PC-3 (cell line): ENCODE measurements at regions not wholly inside any gene's neighbourhood (a gene's known extent, or its start where the extent isn't known, plus 50 kb on each side); places are given as distances from the start of the nearest gene placed in this dataset.

Experiments used
- ATAC-seq: fragments of 200-7000 bp; cut with Tn5 transposase; 2 replicates; pipeline ENCODE4 v1.9.1; 2020; ENCODE audit warnings: mild to moderate bottlenecking, moderate library complexity
- BruUV-seq: library from RNA; stranded (reverse); fragments of 400-500 nt; replicated peaks from 2 replicates; lab custom pipeline; 2021; lab: Mats Ljungman, UMichigan
- CTCF ChIA-PET: fragments of 300-600 bp; sonication (Branson Sonifier 250); formaldehyde crosslinking; loops from one replicate; lab custom pipeline; 2022; ENCODE audit warnings: antibody characterized with exemption; lab: Charles Lee
- POLR2A ChIA-PET: fragments of 300-600 bp; sonication (Branson Sonifier 250); formaldehyde crosslinking; loops from one replicate; lab custom pipeline; 2022; ENCODE audit warnings: antibody characterized with exemption; ENCODE audit not compliant: unreplicated experiment; lab: Charles Lee
- DNase-seq: peaks from one replicate; pipeline ENCODE4 v3.0.0-alpha.2; 2015
- H2AFZ ChIP-seq: fragments of 300-600 bp; sonication (generic); 2 replicates; pipeline ENCODE4 v1.6.0; 2016; ENCODE audit warnings: antibody characterized with exemption, low read length
- H3F3A ChIP-seq: fragments of 300-600 bp; sonication (generic); one replicate; pipeline ENCODE4 v1.6.0; 2017; ENCODE audit warnings: antibody characterized with exemption, low read length, control low read depth, mild to moderate bottlenecking; ENCODE audit not compliant: unreplicated experiment
- H3K27ac ChIP-seq: fragments of 300-600 bp; sonication (generic); 2 replicates; pipeline ENCODE4 v1.5.1; 2016; ENCODE audit warnings: mild to moderate bottlenecking, low read length
- H3K27me3 ChIP-seq: fragments of 300-600 bp; sonication (generic); 2 replicates; pipeline ENCODE4 v1.6.1; 2016; ENCODE audit warnings: low read length, mixed read lengths
- H3K36me3 ChIP-seq: fragments of 300-600 bp; sonication (generic); 2 replicates; pipeline ENCODE4 v1.6.1; 2016; ENCODE audit warnings: low read depth, mixed run types, low read length, mixed read lengths
- H3K4me1 ChIP-seq: fragments of 300-600 bp; sonication (generic); 2 replicates; pipeline ENCODE4 v1.5.1; 2016; ENCODE audit warnings: low read length; ENCODE audit not compliant: insufficient read depth
- H3K4me2 ChIP-seq: fragments of 300-600 bp; sonication (generic); 2 replicates; pipeline ENCODE4 v1.6.0; 2016; ENCODE audit warnings: low read length
- H3K4me3 ChIP-seq: fragments of 300-600 bp; sonication (generic); 2 replicates; pipeline ENCODE4 v1.5.1; 2016; ENCODE audit warnings: mild to moderate bottlenecking, low read length, mixed read lengths
- H3K79me2 ChIP-seq: fragments of 300-600 bp; sonication (generic); 2 replicates; pipeline ENCODE4 v1.6.1; 2017; ENCODE audit warnings: low read length, mixed read lengths
- H3K9ac ChIP-seq: fragments of 300-600 bp; sonication (generic); 2 replicates; pipeline ENCODE4 v1.6.0; 2016; ENCODE audit warnings: mild to moderate bottlenecking, low read length
- H3K9me2 ChIP-seq: fragments of 300-600 bp; sonication (generic); replicated peaks from 2 replicates; pipeline ENCODE4 v1.6.1; 2016; ENCODE audit warnings: mixed run types, low read length, mixed read lengths
- H3K9me3 ChIP-seq: fragments of 300-600 bp; sonication (generic); 2 replicates; pipeline ENCODE4 v1.6.1; 2016; ENCODE audit warnings: low read length, mixed read lengths
- H4K20me1 ChIP-seq: fragments of 300-600 bp; sonication (generic); 2 replicates; pipeline ENCODE4 v1.6.1; 2016; ENCODE audit warnings: low read length, mixed read lengths
- EZH2 ChIP-seq: fragments of 300-600 bp; sonication (generic); IDR thresholded peaks from one replicate; pipeline ENCODE4 v1.6.1; 2017; ENCODE audit warnings: antibody characterized with exemption, mild to moderate bottlenecking, low read length; ENCODE audit not compliant: unreplicated experiment
- EZH2phosphoT487 ChIP-seq: fragments of 300-600 bp; sonication (generic); IDR thresholded peaks from 2 replicates; pipeline ENCODE4 v1.6.1; 2018; ENCODE audit warnings: mild to moderate bottlenecking, antibody characterized with exemption, low read length, borderline replicate concordance
- intact Hi-C: fragments of 100-400 bp; cut with micrococcal nuclease; formaldehyde crosslinking; loops from 2 replicates; pipeline ENCODE4 v1.9.0; 2023
- TF ChIP-seq, protein P1 (sequence below): fragments of 300-600 bp; sonication (generic); conservative IDR thresholded peaks from 2 replicates; pipeline ENCODE4 v1.5.1; 2017; ENCODE audit warnings: antibody characterized with exemption, low read depth, mild to moderate bottlenecking, low read length

DNA sequence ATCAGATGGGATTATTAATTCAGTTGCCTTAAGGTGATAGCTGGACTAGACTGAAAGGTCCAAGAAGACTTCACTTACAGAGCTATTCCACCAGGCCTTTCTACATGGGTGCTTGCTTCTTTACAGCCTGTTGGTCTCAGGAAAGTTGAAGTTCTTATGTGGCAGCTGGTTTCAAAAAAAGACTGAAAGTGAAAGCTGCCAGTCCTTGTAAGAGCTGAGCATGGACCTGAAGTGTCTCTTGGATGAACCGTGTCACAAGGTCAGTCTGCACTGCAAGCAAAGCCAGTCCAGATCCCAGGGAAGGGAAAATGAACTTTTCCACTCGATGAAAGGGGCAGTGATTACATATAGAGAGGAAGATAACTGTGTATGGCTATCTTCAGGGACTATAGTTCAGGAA lies 201.5 kb upstream of the LUZP2 start:
- Histone ChIP-seq H3K4me2 (no peak overlapping the region), H3K9me2 (no peaks in the 10 kb centered on the region), H3K9ac (no peak overlapping the region), H3K4me1 (no peaks in the 10 kb centered on the region), H2AFZ (no peak overlapping the region), H3K27me3 (no peaks in the 10 kb centered on the region), H3K36me3 (no peaks in the 10 kb centered on the region), H4K20me1 (no peaks in the 10 kb centered on the region), H3K4me3 (no peak overlapping the region), H3K9me3 (no peaks in the 10 kb centered on the region), H3F3A (no peaks in the 10 kb centered on the region), H3K79me2 (no peaks in the 10 kb centered on the region), H3K27ac (no peak overlapping the region)
- no peak for ATAC-seq
- no TSS peak for BruUV-seq
- no peak for DNase-seq
- intact Hi-C loops: no loop called here
- CTCF ChIA-PET: no interaction called here
- POLR2A ChIA-PET: no interaction called here
- TF ChIP-seq, protein P1, sequence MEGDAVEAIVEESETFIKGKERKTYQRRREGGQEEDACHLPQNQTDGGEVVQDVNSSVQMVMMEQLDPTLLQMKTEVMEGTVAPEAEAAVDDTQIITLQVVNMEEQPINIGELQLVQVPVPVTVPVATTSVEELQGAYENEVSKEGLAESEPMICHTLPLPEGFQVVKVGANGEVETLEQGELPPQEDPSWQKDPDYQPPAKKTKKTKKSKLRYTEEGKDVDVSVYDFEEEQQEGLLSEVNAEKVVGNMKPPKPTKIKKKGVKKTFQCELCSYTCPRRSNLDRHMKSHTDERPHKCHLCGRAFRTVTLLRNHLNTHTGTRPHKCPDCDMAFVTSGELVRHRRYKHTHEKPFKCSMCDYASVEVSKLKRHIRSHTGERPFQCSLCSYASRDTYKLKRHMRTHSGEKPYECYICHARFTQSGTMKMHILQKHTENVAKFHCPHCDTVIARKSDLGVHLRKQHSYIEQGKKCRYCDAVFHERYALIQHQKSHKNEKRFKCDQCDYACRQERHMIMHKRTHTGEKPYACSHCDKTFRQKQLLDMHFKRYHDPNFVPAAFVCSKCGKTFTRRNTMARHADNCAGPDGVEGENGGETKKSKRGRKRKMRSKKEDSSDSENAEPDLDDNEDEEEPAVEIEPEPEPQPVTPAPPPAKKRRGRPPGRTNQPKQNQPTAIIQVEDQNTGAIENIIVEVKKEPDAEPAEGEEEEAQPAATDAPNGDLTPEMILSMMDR: no peak
- TF ChIP-seq EZH2phosphoT487 (no peak), EZH2 (no peak)

DNA sequence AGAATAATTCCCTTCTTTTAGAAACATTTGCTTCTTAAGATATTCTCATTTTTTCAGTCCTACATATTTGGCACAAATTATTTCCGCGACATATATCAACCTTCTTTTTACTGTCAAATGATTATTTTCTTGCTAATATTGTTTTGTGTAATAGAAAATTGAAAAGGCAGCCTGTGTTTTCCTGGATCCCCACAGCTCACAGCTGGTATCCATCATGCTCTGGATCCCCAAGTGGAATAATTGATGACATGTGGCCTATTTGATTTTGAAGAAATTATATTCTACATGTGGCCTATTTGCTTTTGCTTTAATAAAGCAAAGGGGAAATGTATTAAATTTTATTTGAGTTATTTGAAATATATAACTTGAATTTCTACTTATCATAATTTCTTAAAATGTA lies 199.4 kb upstream of the LUZP2 start:
- Histone ChIP-seq H3F3A (no peaks in the 10 kb centered on the region), H3K4me1 (no peaks in the 10 kb centered on the region), H2AFZ (no peak overlapping the region), H3K4me2 (no peak overlapping the region), H3K27me3 (no peaks in the 10 kb centered on the region), H3K9me2 (no peaks in the 10 kb centered on the region), H3K4me3 (no peak overlapping the region), H3K9me3 (no peaks in the 10 kb centered on the region), H3K9ac (no peak overlapping the region), H3K27ac (no peak overlapping the region), H3K79me2 (no peaks in the 10 kb centered on the region), H4K20me1 (no peaks in the 10 kb centered on the region), H3K36me3 (no peaks in the 10 kb centered on the region)
- DNase-seq: no peak
- ATAC-seq: no peak
- intact Hi-C loops: no loop called here
- ChIA-PET CTCF (no interaction called here), POLR2A (no interaction called here)
- no TSS peak for BruUV-seq
- TF ChIP-seq EZH2: no peak
- TF ChIP-seq, protein P1: no peak
- TF ChIP-seq EZH2phosphoT487: no peak

DNA sequence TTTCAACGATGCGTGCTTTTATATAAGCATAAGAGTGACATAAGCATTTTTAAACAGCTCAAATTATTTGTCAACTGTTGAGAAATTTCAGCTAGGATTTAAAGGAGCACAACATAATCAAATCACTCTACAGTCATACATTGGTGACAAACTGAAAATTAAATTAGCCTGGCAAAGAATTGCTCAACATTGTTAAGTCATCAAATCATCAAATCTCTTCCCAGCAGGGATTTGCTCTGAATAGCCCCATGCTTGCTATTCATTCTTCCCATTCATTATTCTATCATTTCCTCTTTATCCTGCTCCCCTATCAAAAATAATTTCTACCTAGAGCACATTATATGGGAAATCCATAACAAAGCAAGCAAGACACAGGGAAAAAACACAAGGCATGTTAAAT lies 198.7 kb upstream of the LUZP2 start:
- ATAC-seq (no peak), DNase-seq (no peak)
- no peaks in the 10 kb centered on the region for H3K9me3 ChIP-seq
- H3K27me3 ChIP-seq: no peaks in the 10 kb centered on the region
- intact Hi-C loops: no loop called here
- H3K4me2 ChIP-seq: no peak overlapping the region
- no peak overlapping the region for H3K4me3 ChIP-seq
- H4K20me1 ChIP-seq: no peaks in the 10 kb centered on the region
- TF ChIP-seq, protein P1: no peak
- TF ChIP-seq EZH2phosphoT487: no peak
- no peak for TF ChIP-seq EZH2
- no peaks in the 10 kb centered on the region for H3F3A ChIP-seq
- no peak overlapping the region for H3K27ac ChIP-seq
- ChIA-PET CTCF (no interaction called here), POLR2A (no interaction called here)
- H3K79me2 ChIP-seq: no peaks in the 10 kb centered on the region
- no peaks in the 10 kb centered on the region for H3K9me2 ChIP-seq
- H3K4me1 ChIP-seq: no peaks in the 10 kb centered on the region
- H3K36me3 ChIP-seq: no peaks in the 10 kb centered on the region
- no peak overlapping the region for H3K9ac ChIP-seq
- BruUV-seq: no TSS peak
- H2AFZ ChIP-seq: no peak overlapping the region
